Stimulated activated CD4-positive, alpha-beta T cell treated with anti-CD3 and anti-CD28 coated beads, Interleukin-15, amount 100 ng/mL, for 48 hours (primary cell): ENCODE measurements at regions not wholly inside any gene's neighbourhood (a gene's known extent, or its start where the extent isn't known, plus 50 kb on each side); places are given as distances from the start of the nearest gene placed in this dataset.

Source experiments
- DNase-seq, 2 donors: peaks; one replicate each; pipeline ENCODE4 v3.0.0-alpha.2; 2020; ENCODE audit warnings: low read depth in 2 of 2

- no peak for DNase-seq
Observed at GRCh38 chr4:43243433-43244116, 351.1 kb downstream of the GRXCR1 start.

GRCh38 chr4:43244688-43245382 is 352.3 kb downstream of the GRXCR1 start:
- DNase-seq: no peak

- DNase-seq: no peak
Observed at GRCh38 chr4:43251841-43252240, 359.3 kb downstream of the GRXCR1 start.

- DNase-seq: no peak
Observed at GRCh38 chr4:43253541-43253940, 361.0 kb downstream of the GRXCR1 start.

GRCh38 chr4:43264730-43265129 is 372.2 kb downstream of the GRXCR1 start:
- no peak for DNase-seq

- no peak for DNase-seq
Observed at GRCh38 chr4:43271946-43272345, 379.4 kb downstream of the GRXCR1 start.

- no peak for DNase-seq
Observed at GRCh38 chr4:43274376-43274775, 381.9 kb downstream of the GRXCR1 start.

- no peak for DNase-seq
Observed at GRCh38 chr4:43275779-43276178, 383.3 kb downstream of the GRXCR1 start.

- DNase-seq: no peak
Observed at GRCh38 chr4:43276321-43276720, 383.8 kb downstream of the GRXCR1 start.

- DNase-seq: no peak
Observed at GRCh38 chr4:43277003-43277402, 384.5 kb downstream of the GRXCR1 start.

- DNase-seq: no peak
Observed at GRCh38 chr4:43282534-43282933, 390.0 kb downstream of the GRXCR1 start.

GRCh38 chr4:43286137-43286536 is 393.6 kb downstream of the GRXCR1 start:
- DNase-seq: no peak

GRCh38 chr4:43296946-43297528 is 404.5 kb downstream of the GRXCR1 start:
- no peak for DNase-seq

- DNase-seq: no peak
Observed at GRCh38 chr4:43316813-43317212, 424.3 kb downstream of the GRXCR1 start.

- DNase-seq: no peak
Observed at GRCh38 chr4:43325220-43325967, 432.9 kb downstream of the GRXCR1 start.

- DNase-seq: no peak
Observed at GRCh38 chr4:43330288-43330687, 437.8 kb downstream of the GRXCR1 start.

GRCh38 chr4:43331226-43332051 is 438.9 kb downstream of the GRXCR1 start:
- DNase-seq: no peak

- DNase-seq: no peak
Observed at GRCh38 chr4:43332052-43332425, 439.5 kb downstream of the GRXCR1 start.

GRCh38 chr4:43337707-43338106 is 445.2 kb downstream of the GRXCR1 start:
- no peak for DNase-seq

GRCh38 chr4:43339435-43339834 is 446.9 kb downstream of the GRXCR1 start:
- no peak for DNase-seq

GRCh38 chr4:43341741-43342140 is 449.2 kb downstream of the GRXCR1 start:
- DNase-seq: no peak

GRCh38 chr4:43343298-43343697 is 450.8 kb downstream of the GRXCR1 start:
- DNase-seq: no peak
